Activated CD4-positive, alpha-beta T cell treated with anti-CD3 and anti-CD28 coated beads for 48 hours (primary cell): ENCODE measurements at regions not wholly inside any gene's neighbourhood (a gene's known extent, or its start where the extent isn't known, plus 50 kb on each side); places are given as distances from the start of the nearest gene placed in this dataset.

ENCODE experiments used
- DNase-seq: peaks from one replicate; pipeline ENCODE4 v3.0.0-alpha.2; 2020

DNA sequence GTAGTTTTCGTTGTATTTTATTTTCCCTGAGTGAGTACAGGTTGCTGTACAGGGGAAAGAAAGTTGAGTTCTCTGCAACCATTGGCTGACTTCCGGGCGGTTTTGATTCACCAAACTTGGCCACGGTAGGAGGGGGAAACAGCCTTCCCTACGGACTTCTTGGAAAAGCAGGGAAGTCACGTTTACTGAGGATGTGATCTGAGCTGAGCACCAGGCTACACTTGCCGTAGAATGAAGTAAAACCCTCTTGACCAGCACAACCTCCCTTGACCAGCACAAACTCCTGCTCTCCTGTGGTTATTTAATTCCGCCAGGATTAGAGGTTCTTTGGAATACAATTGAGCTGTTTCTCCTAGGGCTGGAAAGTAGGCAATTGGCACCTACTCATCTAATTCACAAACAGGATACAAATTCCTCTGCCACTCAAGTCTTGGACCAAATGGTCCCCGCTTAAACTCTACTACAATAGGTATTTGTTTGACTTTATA lies 242.0 kb upstream of the RBFOX1 start:
- DNase-seq = no peak

DNA sequence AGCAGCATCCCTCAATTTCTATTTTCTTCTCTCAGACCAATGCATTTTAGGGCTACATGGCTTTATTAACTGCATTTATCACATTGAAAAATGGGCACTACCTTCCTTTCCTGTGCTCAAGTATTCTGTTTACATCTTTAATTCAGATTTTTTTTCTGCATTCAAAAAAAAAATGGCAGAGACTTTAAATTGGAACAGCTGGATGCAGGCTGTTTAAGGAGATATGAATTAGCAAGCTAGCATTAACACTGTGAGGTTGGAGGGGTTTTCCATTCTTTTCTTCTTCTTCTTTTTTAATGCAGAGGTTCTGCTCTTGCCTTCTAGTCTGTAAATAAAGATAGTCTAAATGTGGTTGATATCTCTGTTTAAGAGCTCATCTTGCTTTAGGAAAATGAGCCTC lies 242.9 kb upstream of the RBFOX1 start:
- DNase-seq = no peak

DNA sequence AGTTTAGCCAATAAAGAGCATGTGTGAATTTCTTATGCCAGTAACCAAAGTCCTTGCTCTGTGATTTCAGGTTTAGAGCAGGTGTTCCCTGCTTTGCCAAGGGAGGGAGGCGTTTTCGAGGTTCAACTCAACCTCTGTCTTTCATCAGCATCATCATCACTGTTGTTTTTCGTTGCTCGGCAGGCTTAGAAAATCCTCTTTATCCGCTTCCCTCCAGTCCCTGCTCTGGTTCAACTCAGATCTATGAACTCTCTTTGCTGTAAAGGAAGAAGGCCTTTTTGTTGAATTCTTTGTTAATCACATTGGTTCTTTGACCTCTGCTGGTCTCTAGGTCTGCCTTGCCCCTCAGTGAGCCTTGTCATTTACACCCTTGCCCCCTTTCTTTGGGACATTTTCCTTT lies 243.9 kb upstream of the RBFOX1 start:
- no peak for DNase-seq

DNA sequence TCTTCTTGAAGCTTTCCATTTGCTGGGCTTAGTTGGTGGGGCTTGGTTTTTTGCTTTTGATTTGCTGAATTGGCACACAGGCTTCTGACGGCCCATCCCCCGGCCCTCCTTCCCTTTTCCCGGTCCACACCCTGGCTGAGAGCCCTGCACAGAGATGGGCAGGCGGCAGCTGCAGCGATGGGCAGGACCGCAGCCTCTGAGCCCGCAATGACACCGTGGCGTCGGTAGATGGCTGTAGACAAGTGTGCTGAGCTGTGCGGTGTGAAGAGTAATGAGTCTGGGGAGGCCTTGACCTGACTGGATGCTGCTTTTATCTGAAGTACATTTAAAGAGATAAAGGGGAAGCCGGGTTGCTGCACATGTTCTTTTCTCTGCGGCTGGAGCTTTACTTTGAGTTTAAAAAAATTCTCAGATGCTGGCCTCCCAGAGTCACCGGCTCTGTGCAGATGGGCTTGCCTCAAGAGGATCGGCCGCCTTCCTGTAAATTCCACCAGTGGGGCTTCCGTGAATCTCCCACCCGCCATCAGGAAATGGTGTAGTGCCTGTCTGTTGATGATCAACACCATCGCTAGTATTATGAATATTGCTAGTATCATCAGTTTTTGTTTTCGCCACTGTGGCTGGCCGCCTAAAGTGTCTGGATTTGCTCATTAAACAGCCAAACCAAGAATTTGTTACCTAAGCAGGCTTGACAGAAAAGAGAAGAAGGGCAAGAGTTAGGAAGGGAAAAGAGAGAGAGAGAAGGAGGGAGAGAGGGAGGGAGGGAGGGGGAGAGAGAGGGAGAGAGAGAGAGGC lies 245.6 kb upstream of the RBFOX1 start:
- DNase-seq = peak; percentile 3

DNA sequence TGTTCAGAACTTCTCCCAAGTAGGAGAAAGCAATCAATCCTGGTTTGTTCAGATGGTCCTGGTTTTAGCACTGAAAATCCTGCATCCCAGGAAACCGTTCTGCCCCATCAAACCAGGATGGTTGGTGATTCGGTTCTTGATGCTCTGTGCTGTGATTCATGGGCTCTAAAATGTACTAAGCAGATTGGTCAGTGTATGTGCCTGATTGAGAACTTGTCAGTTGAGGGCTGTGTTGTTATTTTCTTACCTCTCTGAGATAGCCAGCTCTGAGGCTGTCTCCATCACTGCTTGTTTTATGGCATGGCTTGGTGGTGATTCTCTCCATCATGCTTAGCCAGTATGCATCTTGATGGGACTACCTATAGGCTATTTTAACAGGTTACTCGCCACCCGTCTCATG lies 246.9 kb upstream of the RBFOX1 start:
- DNase-seq = no peak

DNA sequence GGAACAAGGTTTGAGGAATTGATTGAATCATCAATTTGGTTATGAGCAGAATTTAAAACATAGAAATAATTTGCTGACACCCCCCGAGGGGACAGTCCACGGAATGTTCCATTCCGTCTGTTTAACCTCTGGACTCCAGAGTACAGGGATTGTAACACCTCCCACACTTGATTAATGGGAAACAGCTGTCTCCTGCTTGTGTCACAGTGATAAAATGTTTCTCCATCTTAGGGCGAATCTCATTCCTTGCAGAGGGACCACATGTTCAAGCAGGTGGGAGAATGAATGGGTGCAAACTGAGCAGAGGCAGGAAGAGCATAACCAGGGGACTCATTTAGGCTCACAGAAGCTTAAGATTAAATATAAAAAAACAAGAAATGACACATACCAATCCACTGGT lies 249.5 kb upstream of the RBFOX1 start:
- no peak for DNase-seq

DNA sequence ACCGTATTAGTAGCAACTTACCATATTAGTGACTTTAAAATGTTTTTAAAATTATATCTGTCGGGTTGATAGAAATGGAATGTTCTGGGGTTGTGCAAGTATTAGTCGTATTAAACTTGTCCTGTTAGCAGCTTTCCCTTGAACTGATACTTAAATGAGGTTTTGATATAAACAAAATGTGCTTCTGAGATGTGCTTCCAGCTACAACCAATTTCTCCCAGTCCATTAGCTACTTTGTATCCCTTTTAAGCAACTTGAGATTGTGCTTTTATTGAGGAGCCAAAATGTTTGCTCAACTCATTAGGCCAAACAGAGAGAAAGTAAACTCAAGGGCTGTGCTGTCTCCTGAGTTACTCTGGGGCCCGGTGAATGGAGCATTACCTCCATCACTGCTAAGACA lies 255.0 kb upstream of the RBFOX1 start:
- DNase-seq = no peak

DNA sequence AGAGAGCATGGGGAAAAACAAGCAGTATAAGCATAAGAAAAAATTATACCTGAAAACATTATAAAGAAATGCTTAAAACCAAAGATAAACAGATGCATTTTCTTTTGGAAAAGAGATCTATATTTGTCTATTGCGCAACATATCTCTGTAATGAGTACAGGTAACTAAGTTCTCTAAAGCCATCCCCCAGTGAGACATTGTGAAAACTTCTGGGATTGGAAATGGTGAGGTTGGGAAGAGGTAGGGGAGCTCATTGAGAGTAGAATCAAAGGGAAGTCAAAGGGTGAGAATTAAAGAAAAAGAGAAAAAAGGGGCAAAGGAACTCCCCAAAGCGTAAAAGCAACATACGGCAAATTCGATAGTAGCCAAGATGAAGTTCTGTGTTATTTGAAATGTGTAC lies 257.9 kb upstream of the RBFOX1 start:
- DNase-seq = no peak

DNA sequence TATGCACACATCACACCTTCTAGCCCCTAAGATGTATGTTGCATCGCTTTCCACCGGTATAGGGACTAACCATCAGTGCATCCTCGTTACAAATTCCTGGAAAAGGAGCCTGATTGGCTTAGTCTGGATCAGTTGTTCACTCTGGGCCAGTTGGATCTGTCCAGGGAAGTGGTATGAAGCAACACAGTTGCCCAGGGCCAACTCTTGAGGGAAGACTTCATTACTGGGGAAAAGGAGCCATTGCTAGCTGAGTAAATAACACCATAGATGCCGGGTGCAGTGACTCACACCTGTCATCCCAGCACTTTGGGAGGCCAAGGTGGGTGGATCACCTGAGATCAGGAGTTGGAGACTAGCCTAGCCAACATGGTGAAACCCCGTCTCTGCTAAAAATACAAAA lies 275.2 kb upstream of the RBFOX1 start:
- no peak for DNase-seq

DNA sequence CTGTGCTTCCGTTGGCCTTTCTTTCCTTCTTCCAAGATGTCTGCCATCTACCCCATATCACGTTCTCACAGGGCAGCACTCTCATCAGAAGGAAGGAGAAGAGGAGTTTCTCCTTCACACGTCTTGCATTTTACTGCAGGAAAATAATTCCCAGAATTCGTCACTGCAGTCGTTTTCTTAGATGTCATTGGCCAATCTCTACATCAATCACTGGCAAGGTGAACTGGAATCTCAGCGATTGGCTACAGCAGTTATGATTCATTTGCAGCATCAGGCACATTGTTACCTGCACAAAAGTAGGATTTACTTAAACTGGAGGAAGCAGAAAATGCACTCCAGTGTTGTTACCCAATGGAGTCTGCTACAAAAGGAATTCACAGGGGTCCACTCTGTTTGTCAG lies 277.2 kb upstream of the RBFOX1 start:
- DNase-seq = no peak

DNA sequence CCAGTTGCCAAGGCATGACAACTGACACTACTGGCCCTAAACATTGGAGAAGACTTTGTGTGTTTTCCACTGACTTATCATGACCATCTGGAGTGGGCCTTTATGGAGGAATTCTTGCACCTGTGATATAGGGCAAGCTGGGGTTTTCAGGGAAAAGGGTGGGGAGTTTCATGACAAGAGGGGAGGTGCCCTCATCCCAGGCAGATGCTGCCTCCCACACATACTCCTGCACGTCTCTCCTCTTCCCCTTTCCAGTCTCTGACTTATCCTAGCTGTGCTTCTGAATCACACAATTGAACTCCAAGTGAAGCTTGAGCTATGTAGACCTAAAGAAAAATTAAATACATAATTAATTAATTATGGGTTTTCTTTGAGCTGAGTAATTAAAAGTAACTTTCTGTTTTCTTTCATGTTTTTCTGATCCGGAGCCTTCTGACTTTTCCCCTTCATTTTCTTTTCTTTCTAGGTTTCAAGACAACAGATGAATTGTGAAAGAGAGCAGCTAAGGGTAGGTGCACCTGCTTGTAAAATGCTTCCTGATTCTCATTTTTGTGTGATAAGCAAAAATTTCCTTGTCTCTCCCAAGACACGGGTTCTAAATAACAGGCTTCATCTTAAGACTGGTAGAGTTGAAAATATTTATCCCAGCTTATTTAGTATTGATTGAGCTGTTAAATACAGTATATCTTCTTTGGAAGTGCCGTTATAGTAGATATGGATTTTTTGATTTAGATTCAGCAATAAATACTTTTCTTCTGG lies 280.9 kb upstream of the RBFOX1 start:
- DNase-seq = no peak

DNA sequence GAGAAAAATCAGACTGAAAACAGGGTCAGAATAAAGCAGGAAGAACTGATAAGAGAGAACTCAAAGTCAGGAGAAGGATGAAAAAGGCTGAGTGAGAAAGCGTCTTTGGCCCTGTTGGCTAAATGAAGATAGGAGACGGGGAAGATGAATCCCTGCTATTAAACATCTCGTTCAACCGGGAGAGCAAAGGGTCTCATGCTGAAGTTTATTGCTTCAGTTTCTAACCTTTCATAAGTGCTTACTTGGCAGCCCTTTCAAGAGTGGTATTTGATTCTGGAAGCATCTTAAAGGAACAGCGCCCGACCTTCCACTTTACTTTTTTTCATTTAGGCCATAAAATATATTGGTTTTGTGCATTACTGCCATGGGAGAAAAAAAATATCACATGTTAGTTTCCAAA lies 288.3 kb upstream of the RBFOX1 start:
- no peak for DNase-seq

DNA sequence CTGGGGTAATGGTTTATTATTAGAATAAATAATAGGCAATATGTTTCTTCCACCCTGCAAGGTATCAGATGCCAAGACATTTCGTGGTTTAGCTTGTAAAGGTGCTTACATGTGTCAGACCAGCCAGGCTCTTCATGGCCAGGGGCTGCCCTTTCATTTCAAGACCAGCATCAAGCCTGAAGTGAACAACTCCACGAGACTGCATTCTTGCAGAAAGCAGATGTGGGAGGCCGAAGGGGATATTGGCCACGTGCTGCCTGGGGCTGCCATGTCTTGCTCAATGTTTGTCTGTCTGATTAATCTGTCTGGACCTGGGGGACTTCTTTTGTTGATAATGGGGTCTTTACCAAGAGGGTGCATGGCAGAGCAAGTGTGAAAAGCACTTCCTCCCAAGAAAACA lies 294.2 kb upstream of the RBFOX1 start:
- no peak for DNase-seq

DNA sequence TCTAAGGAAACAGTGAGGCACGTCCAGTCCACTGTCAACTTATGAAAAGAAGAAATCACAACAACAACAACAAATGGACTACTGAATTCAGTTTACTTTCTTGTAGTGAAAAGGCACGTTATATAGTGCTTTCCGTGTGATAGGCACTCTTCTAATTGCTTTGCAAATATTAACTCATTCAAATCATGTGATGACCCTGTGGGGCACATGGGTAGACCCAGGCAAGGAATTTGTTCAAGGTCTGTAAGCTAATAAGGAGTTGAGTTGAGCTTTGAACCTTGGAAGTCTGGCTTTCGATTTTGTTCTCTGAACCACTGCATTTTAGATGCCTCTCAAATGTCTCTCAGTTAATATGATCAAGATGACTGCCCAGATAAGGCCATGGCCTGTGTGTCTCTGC lies 295.1 kb upstream of the RBFOX1 start:
- no peak for DNase-seq

DNA sequence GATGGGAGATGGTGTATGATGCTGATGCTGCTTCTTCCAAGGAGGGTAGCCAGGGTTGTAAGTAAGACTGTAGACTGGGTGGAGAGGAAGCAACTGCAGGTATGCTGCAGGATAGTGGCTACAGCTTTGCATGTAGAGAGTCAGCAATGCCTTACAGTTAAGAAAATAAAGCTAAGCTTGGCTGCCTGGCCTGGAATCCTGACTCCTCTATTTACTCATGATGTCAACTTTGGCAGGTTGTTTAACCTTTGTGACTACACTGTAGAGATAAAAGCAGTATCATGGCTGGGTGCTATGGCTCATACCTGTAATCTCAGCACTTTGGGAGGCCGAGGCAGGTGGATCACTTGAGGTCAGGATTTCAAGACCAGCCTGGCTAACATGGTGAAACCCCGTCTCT lies 301.6 kb upstream of the RBFOX1 start:
- no peak for DNase-seq

DNA sequence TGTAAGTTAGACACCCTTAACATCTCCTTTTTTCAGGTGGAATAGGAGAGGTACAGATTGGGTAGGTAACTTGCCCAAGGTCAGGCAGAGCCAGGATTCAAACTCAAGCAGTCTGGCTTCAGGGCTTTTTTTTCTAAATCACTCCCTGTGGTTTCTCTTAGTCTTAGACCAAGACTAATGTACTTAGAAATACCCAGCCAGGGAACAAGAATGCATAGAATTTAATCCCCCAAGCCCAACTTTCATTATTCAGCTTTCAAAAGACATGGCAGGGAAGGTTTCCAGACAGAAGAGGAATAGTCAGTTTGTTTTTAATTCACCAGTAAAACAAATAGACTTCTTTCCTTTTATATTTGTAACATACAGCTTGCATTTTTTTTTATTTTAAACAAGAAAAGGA lies 305.2 kb upstream of the RBFOX1 start:
- DNase-seq = no peak

DNA sequence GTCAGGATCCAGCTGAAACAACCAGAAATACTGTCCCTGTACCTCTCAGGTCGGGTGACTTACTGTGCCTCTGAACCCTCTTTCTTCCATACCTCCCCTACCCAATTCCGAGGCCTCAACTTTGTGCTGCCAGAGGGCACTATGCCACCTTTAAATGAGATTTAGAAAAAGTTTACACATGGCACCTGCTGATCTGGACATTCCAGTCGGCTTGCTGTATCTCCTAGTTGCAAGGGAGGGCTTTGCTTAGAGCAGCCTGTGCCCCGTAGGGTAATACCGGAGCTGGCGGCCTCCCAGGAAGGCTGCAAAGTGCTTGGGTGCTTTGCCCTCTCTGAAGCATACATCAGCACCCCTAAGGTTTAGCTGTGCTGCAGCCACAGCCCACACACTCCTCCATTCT lies 306.0 kb upstream of the RBFOX1 start:
- no peak for DNase-seq

DNA sequence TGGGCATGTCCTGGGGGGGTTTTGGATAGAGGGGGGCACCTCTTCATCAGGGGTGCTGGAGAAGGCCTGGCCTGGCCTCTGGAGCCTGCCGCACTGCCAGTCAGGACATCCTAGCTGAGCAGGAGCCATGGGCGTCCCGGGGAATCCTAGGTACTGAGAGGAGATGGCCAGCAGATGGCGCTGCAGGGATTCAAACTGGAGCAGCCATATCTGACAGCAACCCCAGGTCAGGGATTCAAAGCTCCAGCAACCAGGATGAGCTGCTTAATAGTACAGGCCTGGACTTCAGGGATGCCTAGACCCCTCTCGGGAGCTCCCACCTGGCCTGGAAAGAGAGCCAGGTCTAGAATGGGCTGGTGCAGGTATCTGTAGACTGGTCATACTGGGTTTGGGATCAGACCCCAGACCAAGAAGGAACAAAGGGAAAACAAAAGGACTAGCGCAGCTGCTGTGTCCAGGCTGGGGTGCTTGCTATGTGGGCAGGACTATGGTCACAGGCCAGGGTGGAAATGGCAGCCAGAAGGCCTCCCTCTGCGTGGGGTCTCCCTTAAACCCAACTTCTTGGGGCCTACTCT lies 306.9 kb upstream of the RBFOX1 start:
- DNase-seq = peak; percentile 63

DNA sequence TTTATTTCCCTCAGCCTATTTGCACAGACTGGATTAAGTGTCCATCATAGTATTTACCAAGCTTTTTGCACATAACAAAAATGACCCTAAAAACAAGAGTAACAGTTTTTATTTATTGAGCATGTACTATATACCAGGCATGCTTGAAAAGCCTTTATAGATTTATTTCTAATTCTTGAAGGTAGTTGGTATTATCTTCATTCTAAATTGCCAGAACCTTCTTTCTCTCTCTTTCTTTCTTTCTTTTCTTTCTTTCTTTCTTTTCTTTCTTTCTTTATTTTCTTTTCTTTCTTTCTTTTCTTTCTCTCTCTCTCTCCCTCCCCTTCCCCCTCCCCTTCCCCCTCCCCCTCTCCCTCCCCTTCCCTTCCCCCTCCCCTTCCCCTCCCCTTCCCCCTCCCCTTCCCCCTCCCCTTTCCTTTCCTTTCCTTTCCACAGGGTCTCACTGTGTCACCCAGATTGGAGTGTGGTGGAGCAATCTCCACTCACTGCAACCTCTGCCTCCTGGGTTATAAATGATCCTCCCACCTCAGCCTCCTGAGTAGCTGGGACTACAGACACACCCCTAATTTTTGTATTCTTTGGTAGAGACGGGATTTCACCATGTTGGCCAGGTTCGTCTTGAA lies 310.9 kb upstream of the RBFOX1 start:
- no peak for DNase-seq

DNA sequence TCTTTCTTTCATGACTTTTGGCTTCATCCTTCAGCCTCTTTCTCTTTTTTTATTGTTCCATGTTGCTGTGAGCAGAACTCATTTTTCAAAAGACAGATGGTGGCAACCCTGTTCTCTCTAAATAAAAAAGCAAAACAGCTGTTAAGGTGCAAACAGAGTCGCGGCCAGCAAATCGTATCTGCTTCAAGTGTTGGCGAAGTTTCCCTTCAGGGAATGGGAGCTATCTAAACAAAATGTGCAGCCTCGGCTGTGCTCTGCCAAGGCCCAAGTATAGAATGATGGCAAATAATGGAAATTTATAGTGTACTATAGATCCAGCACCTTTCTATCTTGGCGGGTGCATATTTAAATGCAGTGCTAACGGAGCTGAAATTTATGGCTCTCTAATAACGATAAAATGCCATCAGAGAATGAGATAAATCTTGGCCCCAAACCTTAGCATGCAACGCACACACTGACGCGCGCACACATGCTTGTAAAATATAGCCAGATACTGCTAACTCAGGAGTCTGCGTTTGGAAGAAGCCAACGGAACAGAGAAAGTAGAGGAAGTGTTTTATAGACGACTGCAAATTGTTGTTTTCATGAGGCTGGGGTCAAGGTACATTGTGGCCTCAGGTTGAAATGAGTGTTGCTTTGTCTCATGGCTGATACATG lies 315.5 kb upstream of the RBFOX1 start:
- DNase-seq = no peak

DNA sequence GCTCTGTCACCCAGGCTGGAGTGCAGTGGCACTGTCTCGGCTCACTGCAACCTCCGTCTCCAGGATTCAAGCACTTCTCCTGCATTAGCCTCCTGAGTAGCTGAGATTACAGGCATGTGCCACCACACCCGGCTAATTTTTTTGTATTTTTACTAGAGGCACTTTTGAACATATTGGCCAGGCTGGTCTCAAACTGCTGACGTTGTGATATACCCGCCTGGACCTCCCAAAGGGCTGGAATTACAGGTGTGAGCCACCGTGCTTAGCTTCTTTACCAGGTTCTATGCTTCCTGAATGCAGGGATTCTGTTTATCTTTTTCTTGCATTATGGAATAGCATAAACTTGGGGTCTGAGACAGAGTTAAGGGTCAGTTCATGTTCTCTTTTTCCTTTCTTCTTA lies 317.9 kb upstream of the RBFOX1 start:
- no peak for DNase-seq

DNA sequence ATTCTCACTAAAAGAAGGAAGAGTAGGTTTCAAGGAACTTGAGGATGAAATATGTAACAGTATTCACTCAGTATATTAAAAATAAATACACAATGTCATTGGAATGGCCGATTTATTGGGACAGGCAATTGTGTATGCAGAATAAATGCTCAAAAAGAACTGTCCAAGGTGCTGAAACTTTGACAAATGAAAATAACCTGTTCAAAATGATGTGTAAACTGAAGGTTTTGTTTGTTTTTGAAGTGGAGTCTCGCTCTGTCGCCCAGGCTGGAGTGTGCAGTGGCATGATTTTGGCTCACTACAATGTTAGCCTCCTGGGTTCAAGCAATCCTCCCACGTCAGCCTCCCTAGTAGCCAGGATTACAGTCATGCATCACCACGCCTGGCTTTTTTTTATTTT lies 318.7 kb upstream of the RBFOX1 start:
- DNase-seq = no peak

DNA sequence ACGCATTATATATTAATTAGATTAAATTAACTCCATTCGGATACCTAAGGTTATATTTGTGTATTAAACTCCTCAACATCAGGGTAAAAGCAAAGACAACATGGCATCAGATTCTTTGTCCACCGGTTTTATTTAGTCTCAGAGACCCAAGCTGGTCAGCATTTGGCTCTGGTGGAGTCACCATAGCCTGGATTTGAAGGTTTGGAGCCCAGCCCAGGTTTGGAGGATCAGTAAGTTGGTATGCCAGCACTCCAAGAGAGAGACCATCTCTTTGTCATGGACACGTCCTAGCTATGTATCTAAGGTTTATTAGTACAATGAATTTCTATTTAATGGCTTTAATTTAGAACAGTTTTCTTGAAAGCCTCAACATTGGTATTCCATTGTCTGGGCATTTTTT lies 328.4 kb upstream of the RBFOX1 start:
- no peak for DNase-seq
